ENCODE measurements at regions not wholly inside any gene's neighbourhood (a gene's known extent, or its start where the extent isn't known, plus 50 kb on each side); places are given as distances from the start of the nearest gene placed in this dataset.
A peak's percentile ranks its signal among the peaks of the same experiment; 100 is the strongest.

GRCh38 chr13:79780240-79780639 lies 299.3 kb downstream of the NDFIP2 start:
- DNase-seq (ENCODE audit: low spot score) (no peak), ATAC-seq (ENCODE audit: low FRiP score) (peak; percentile 34)
- TF ChIP-seq CTCF (IDR thresholded peaks at IDR 0.05) = no peak

- ATAC-seq (ENCODE audit: low FRiP score) (peak; percentile 91), DNase-seq (ENCODE audit: low spot score) (peak; percentile 28)
- TF ChIP-seq CTCF (IDR thresholded peaks at IDR 0.05) = no peak
Observed at GRCh38 chr13:79779761-79780160, 298.8 kb downstream of the NDFIP2 start.

GRCh38 chr13:79778741-79779460 lies 297.9 kb downstream of the NDFIP2 start:
- ATAC-seq (ENCODE audit: low FRiP score) (no peak), DNase-seq (ENCODE audit: low spot score) (no peak)
- no peak for TF ChIP-seq CTCF (IDR thresholded peaks at IDR 0.05)

- DNase-seq (ENCODE audit: low spot score) (no peak), ATAC-seq (ENCODE audit: low FRiP score) (no peak)
Observed at GRCh38 chr13:79777504-79777903, 296.5 kb downstream of the NDFIP2 start.

GRCh38 chr13:79776531-79777295 lies 295.8 kb downstream of the NDFIP2 start:
- TF ChIP-seq CTCF (IDR thresholded peaks at IDR 0.05) = no peak
- no peak for DNase-seq (ENCODE audit: low spot score)
- ATAC-seq (ENCODE audit: low FRiP score) = no peak

More at GRCh38 chr13:79777504-79777903, 296.5 kb downstream of the NDFIP2 start:
- TF ChIP-seq CTCF (IDR thresholded peaks at IDR 0.05) = no peak

- no peak for TF ChIP-seq CTCF (IDR thresholded peaks at IDR 0.05)
- no peak for DNase-seq (ENCODE audit: low spot score)
- ATAC-seq (ENCODE audit: low FRiP score) = no peak
Observed at GRCh38 chr13:79775830-79776229, 294.9 kb downstream of the NDFIP2 start.

- no peak for TF ChIP-seq CTCF (IDR thresholded peaks at IDR 0.05)
- DNase-seq (ENCODE audit: low spot score) (no peak), ATAC-seq (ENCODE audit: low FRiP score) (no peak)
Observed at GRCh38 chr13:79772811-79773210, 291.9 kb downstream of the NDFIP2 start.

Measured in omental fat pad (tissue), 3 donors.